ENCODE measurements at regions not wholly inside any gene's neighbourhood (a gene's known extent, or its start where the extent isn't known, plus 50 kb on each side); places are given as distances from the start of the nearest gene placed in this dataset.

- intact Hi-C loops (cut with DNase I): no loop called here
- Histone ChIP-seq H3K36me3 (no peaks in the 10 kb centered on the region), H3K27me3 (ENCODE audit: low read depth) (peaks cover 3% of the 10 kb centered on the region), H3K4me1 (peaks cover 9% of the 10 kb centered on the region), H3K4me3 (no peak overlapping the region), H3K9me3 (no peaks in the 10 kb centered on the region), H3K27ac (no peak overlapping the region)
- no peak for DNase-seq
- ATAC-seq: no peak
- no peak for TF ChIP-seq CTCF (IDR thresholded peaks at IDR 0.05)
These were observed 517.2 kb downstream of the SHQ1 start for GRCh38 chr3:72331076-72331475.

GRCh38 chr3:72329354-72329753, 518.9 kb downstream of the SHQ1 start:
- Histone ChIP-seq H3K4me1 (peaks cover 9% of the 10 kb centered on the region), H3K36me3 (no peaks in the 10 kb centered on the region), H3K27ac (no peak overlapping the region), H3K27me3 (ENCODE audit: low read depth) (peaks cover 3% of the 10 kb centered on the region), H3K9me3 (no peaks in the 10 kb centered on the region), H3K4me3 (no peak overlapping the region)
- intact Hi-C loops (cut with DNase I): no loop called here
- ATAC-seq (peak; percentile 31 to 52), DNase-seq (no peak)
- TF ChIP-seq CTCF (IDR thresholded peaks at IDR 0.05): no peak

GRCh38 chr3:72328755-72329277, 519.4 kb downstream of the SHQ1 start:
- intact Hi-C loops (cut with DNase I): no loop called here
- Histone ChIP-seq H3K27me3 (ENCODE audit: low read depth) (peaks cover 3% of the 10 kb centered on the region), H3K4me3 (no peak overlapping the region), H3K36me3 (no peaks in the 10 kb centered on the region), H3K9me3 (no peaks in the 10 kb centered on the region), H3K4me1 (peaks cover 9% of the 10 kb centered on the region), H3K27ac (no peak overlapping the region)
- DNase-seq (no peak), ATAC-seq (no peak)
- no peak for TF ChIP-seq CTCF (IDR thresholded peaks at IDR 0.05)

GRCh38 chr3:72327008-72327407, 521.2 kb downstream of the SHQ1 start:
- peaks cover 9% of the 10 kb centered on the region for H3K4me1 ChIP-seq
- no peak for DNase-seq

GRCh38 chr3:72324253-72324811, 523.9 kb downstream of the SHQ1 start:
- no peak for DNase-seq
- H3K27ac ChIP-seq: no peak overlapping the region
- peaks cover 2% of the 10 kb centered on the region for H3K27me3 ChIP-seq (ENCODE audit: low read depth)
- H3K36me3 ChIP-seq: no peaks in the 10 kb centered on the region
- ATAC-seq: no peak
- TF ChIP-seq CTCF (IDR thresholded peaks at IDR 0.05): no peak
- intact Hi-C loops (cut with DNase I): no loop called here
- H3K9me3 ChIP-seq: no peaks in the 10 kb centered on the region
- H3K4me3 ChIP-seq: no peak overlapping the region
- H3K4me1 ChIP-seq: peaks cover 2% of the 10 kb centered on the region

More at GRCh38 chr3:72327008-72327407, 521.2 kb downstream of the SHQ1 start:
- Histone ChIP-seq H3K27me3 (ENCODE audit: low read depth) (peaks cover 3% of the 10 kb centered on the region), H3K4me3 (no peak overlapping the region), H3K36me3 (no peaks in the 10 kb centered on the region), H3K9me3 (no peaks in the 10 kb centered on the region), H3K27ac (no peak overlapping the region)
- TF ChIP-seq CTCF (IDR thresholded peaks at IDR 0.05): no peak
- no peak for ATAC-seq
- intact Hi-C loops (cut with DNase I): no loop called here
